OCI-LY1 (cell line): ENCODE measurements at regions not wholly inside any gene's neighbourhood (a gene's known extent, or its start where the extent isn't known, plus 50 kb on each side); places are given as distances from the start of the nearest gene placed in this dataset.

ENCODE experiments used
- H2AFZ ChIP-seq: fragments of 200-600 bp; sonication (generic), shearing (Covaris generic); 2 replicates; pipeline ENCODE4 v1.6.0; 2014; ENCODE audit warnings: antibody characterized with exemption, mild to moderate bottlenecking, low read length
- H3F3A ChIP-seq: fragments of 200-600 bp; sonication (generic), shearing (Covaris generic); 2 replicates; pipeline ENCODE4 v1.6.0; 2014; ENCODE audit warnings: mild to moderate bottlenecking, antibody characterized with exemption, low read length, moderate library complexity; ENCODE audit not compliant: insufficient read depth
- H3K27ac ChIP-seq: fragments of 200-600 bp; sonication (generic); 2 replicates; pipeline ENCODE4 v1.5.1; 2014; ENCODE audit warnings: low read length, mixed run types, mild to moderate bottlenecking, low read depth; ENCODE audit not compliant: poor library complexity, severe bottlenecking
- H3K27me3 ChIP-seq: fragments of 200-600 bp; sonication (generic); 2 replicates; pipeline ENCODE4 v1.6.0; 2014; ENCODE audit warnings: antibody characterized with exemption, mild to moderate bottlenecking, low read length, moderate library complexity; ENCODE audit not compliant: insufficient read depth
- H3K36me3 ChIP-seq: fragments of 200-600 bp; sonication (generic); 2 replicates; pipeline ENCODE4 v1.6.1; 2014; ENCODE audit warnings: mild to moderate bottlenecking, antibody characterized with exemption, low read length, moderate library complexity, mixed read lengths; ENCODE audit not compliant: insufficient read depth
- H3K4me1 ChIP-seq: fragments of 200-600 bp; sonication (generic); 2 replicates; pipeline ENCODE4 v1.5.1; 2014; ENCODE audit warnings: mild to moderate bottlenecking, low read length, moderate library complexity; ENCODE audit not compliant: insufficient read depth, severe bottlenecking
- H3K4me2 ChIP-seq: fragments of 200-600 bp; sonication (generic), shearing (Covaris generic); 2 replicates; pipeline ENCODE4 v1.6.1; 2014; ENCODE audit warnings: low read length
- H3K4me3 ChIP-seq: fragments of 200-600 bp; sonication (generic); 2 replicates; pipeline ENCODE4 v1.5.1; 2014; ENCODE audit warnings: low read length, low read depth, mild to moderate bottlenecking, mixed read lengths; ENCODE audit not compliant: poor library complexity, severe bottlenecking
- H3K79me2 ChIP-seq: fragments of 200-600 bp; shearing (Covaris generic); 2 replicates; pipeline ENCODE4 v1.6.1; 2016; ENCODE audit warnings: mixed run types, low read length, mixed read lengths; ENCODE audit not compliant: insufficient read depth
- H3K9ac ChIP-seq: fragments of 200-600 bp; sonication (generic), shearing (Covaris generic); 2 replicates; pipeline ENCODE4 v1.6.1; 2014; ENCODE audit warnings: mild to moderate bottlenecking, low read length, mixed read lengths
- H3K9me2 ChIP-seq: fragments of 200-600 bp; sonication (generic), shearing (Covaris generic); 2 replicates; pipeline ENCODE4 v1.6.1; 2014; ENCODE audit warnings: low read depth, mild to moderate bottlenecking, low read length, mixed read lengths
- H3K9me3 ChIP-seq: fragments of 200-600 bp; shearing (Covaris generic); 2 replicates; pipeline ENCODE4 v1.6.1; 2014; ENCODE audit warnings: low read length, mixed read lengths
- H4K20me1 ChIP-seq: fragments of 200-600 bp; sonication (generic), shearing (Covaris generic); 2 replicates; pipeline ENCODE4 v1.6.0; 2016; ENCODE audit warnings: mild to moderate bottlenecking, low read length; ENCODE audit not compliant: insufficient read depth
- CTCF ChIP-seq: fragments of 200-600 bp; sonication (generic), shearing (Covaris generic); IDR thresholded peaks from 2 replicates; pipeline ENCODE4 v1.5.1; 2017; ENCODE audit warnings: mild to moderate bottlenecking, antibody characterized with exemption, low read length, moderate library complexity, mixed read lengths
- EZH2 ChIP-seq: fragments of 200-600 bp; sonication (generic), shearing (Covaris generic); IDR thresholded peaks from 2 replicates; pipeline ENCODE4 v1.8.0; 2017; ENCODE audit warnings: borderline replicate concordance, mixed run types, mild to moderate bottlenecking, antibody characterized with exemption, low read length, moderate library complexity, mixed read lengths

GRCh38 chr3:148600440-148600839 is 97.3 kb upstream of the AGTR1 start:
- no peaks in the 10 kb centered on the region for H4K20me1 ChIP-seq
- H3K79me2 ChIP-seq = no peaks in the 10 kb centered on the region
- no peak overlapping the region for H3K4me3 ChIP-seq
- no peak overlapping the region for H3K4me2 ChIP-seq
- no peaks in the 10 kb centered on the region for H3K9me2 ChIP-seq
- H3K27me3 ChIP-seq = no peaks in the 10 kb centered on the region
- H3K36me3 ChIP-seq = no peaks in the 10 kb centered on the region
- H3K4me1 ChIP-seq = no peaks in the 10 kb centered on the region
- no peak overlapping the region for H3K27ac ChIP-seq
- H3F3A ChIP-seq = no peaks in the 10 kb centered on the region
- H3K9me3 ChIP-seq = no peaks in the 10 kb centered on the region
- no peak overlapping the region for H3K9ac ChIP-seq
- TF ChIP-seq EZH2 (no peak), CTCF (no peak)
- H2AFZ ChIP-seq = no peak overlapping the region

GRCh38 chr3:148600902-148601765 is 96.6 kb upstream of the AGTR1 start:
- Histone ChIP-seq H4K20me1 (no peaks in the 10 kb centered on the region), H3K27me3 (no peaks in the 10 kb centered on the region), H3K9me2 (no peaks in the 10 kb centered on the region), H2AFZ (no peak overlapping the region), H3K36me3 (no peaks in the 10 kb centered on the region), H3K4me3 (no peak overlapping the region), H3K4me2 (no peak overlapping the region), H3K27ac (no peak overlapping the region), H3K79me2 (no peaks in the 10 kb centered on the region), H3F3A (no peaks in the 10 kb centered on the region), H3K9ac (no peak overlapping the region), H3K4me1 (no peaks in the 10 kb centered on the region), H3K9me3 (no peaks in the 10 kb centered on the region)
- no peak for TF ChIP-seq EZH2
- no peak for TF ChIP-seq CTCF

GRCh38 chr3:148601766-148602685 is 95.7 kb upstream of the AGTR1 start:
- no peaks in the 10 kb centered on the region for H3K9me3 ChIP-seq
- no peaks in the 10 kb centered on the region for H3F3A ChIP-seq
- no peak overlapping the region for H3K27ac ChIP-seq
- H3K4me2 ChIP-seq = no peak overlapping the region
- H3K79me2 ChIP-seq = no peaks in the 10 kb centered on the region
- H3K4me3 ChIP-seq = no peak overlapping the region
- no peaks in the 10 kb centered on the region for H3K36me3 ChIP-seq
- no peaks in the 10 kb centered on the region for H3K27me3 ChIP-seq
- TF ChIP-seq EZH2 = no peak
- TF ChIP-seq CTCF = no peak
- no peak overlapping the region for H2AFZ ChIP-seq
- no peaks in the 10 kb centered on the region for H4K20me1 ChIP-seq
- H3K9me2 ChIP-seq = no peaks in the 10 kb centered on the region
- H3K4me1 ChIP-seq = no peaks in the 10 kb centered on the region
- H3K9ac ChIP-seq = no peak overlapping the region
